Panc1 (cell line): ENCODE measurements at regions not wholly inside any gene's neighbourhood (a gene's known extent, or its start where the extent isn't known, plus 50 kb on each side); places are given as distances from the start of the nearest gene placed in this dataset.

ENCODE experiments used
- ATAC-seq: fragments of 200-7000 bp; cut with Tn5 transposase; 2 replicates; pipeline ENCODE4 v1.9.1; 2020; ENCODE audit warnings: mild to moderate bottlenecking, moderate library complexity
- BruUV-seq: library from RNA; stranded (reverse); fragments of 400-500 nt; replicated peaks from 2 replicates; lab custom pipeline; 2021; lab: Mats Ljungman, UMichigan
- CTCF ChIA-PET: fragments of 300-600 bp; sonication (Branson Sonifier 250); formaldehyde crosslinking; loops from one replicate; lab custom pipeline; 2022; ENCODE audit warnings: antibody characterized with exemption; lab: Charles Lee
- POLR2A ChIA-PET: fragments of 300-600 bp; sonication (Branson Sonifier 250); formaldehyde crosslinking; loops from one replicate; lab custom pipeline; 2022; ENCODE audit warnings: antibody characterized with exemption; lab: Charles Lee
- DNase-seq: peaks from one replicate; pipeline ENCODE4 v3.0.0-alpha.2; 2010; ENCODE audit warnings: low read depth, low spot score
- H3K27ac ChIP-seq: 2 replicates; pipeline ENCODE4 v1.5.1; 2011; ENCODE audit warnings: mild to moderate bottlenecking, low read length, inconsistent platforms
- H3K27me3 ChIP-seq: fragments of 200-500 bp; sonication (Bioruptor generic); 2 replicates; pipeline ENCODE4 v1.6.0; 2014; ENCODE audit warnings: low read length, inconsistent platforms; ENCODE audit not compliant: control insufficient read depth, insufficient read depth
- H3K36me3 ChIP-seq: fragments of 200-500 bp; sonication (Bioruptor generic); 2 replicates; pipeline ENCODE4 v1.5.1; 2014; ENCODE audit warnings: inconsistent platforms, mild to moderate bottlenecking, low read length, moderate library complexity; ENCODE audit not compliant: control insufficient read depth, insufficient read depth
- H3K4me1 ChIP-seq: 2 replicates; pipeline ENCODE4 v1.5.1; 2011; ENCODE audit warnings: inconsistent platforms, mild to moderate bottlenecking, low read length, moderate library complexity; ENCODE audit not compliant: control insufficient read depth, insufficient read depth
- H3K4me3 ChIP-seq, 2 experiments: 2 replicates each; pipeline ENCODE4 v1.5.1; 2011 to 2012; ENCODE audit warnings: low read depth in 2 of 2, low read length in 2 of 2, mild to moderate bottlenecking in 2 of 2, inconsistent platforms in 1 of 2, moderate library complexity in 1 of 2
- H3K9me3 ChIP-seq: fragments of 200-500 bp; sonication (Bioruptor generic); 2 replicates; pipeline ENCODE4 v1.5.1; 2014; ENCODE audit warnings: low read depth, mild to moderate bottlenecking, inconsistent platforms, low read length, moderate library complexity; ENCODE audit not compliant: control insufficient read depth, insufficient read depth
- POLR2AphosphoS5 ChIP-seq: IDR thresholded peaks from 2 replicates; pipeline ENCODE4 v1.6.1; 2012; ENCODE audit warnings: mild to moderate bottlenecking, low read depth, low read length, moderate library complexity
- SIN3A ChIP-seq: IDR thresholded peaks from 2 replicates; pipeline ENCODE4 v1.6.1; 2012; ENCODE audit warnings: low read depth, mild to moderate bottlenecking, low read length, moderate library complexity, borderline replicate concordance; ENCODE audit not compliant: insufficient read depth
- TCF7L2 ChIP-seq: IDR thresholded peaks from 2 replicates; pipeline ENCODE4 v1.6.1; 2011; ENCODE audit warnings: mild to moderate bottlenecking, low read depth, low read length, inconsistent platforms
- in situ Hi-C: cut with HindIII; loops from 2 replicates; pipeline ENCODE4 v1.10.0; 2016; ENCODE audit warnings: low sequenced_read_pairs, low pct_unique_long_range_greater_than_20kb
- intact Hi-C: fragments of 100-400 bp; cut with micrococcal nuclease; formaldehyde crosslinking; loops from one replicate; pipeline ENCODE4 v1.10.0; 2022; ENCODE audit not compliant: unreplicated experiment
- TF ChIP-seq, protein P1 (sequence below): fragments of 450-650 bp; IDR thresholded peaks from 2 replicates; pipeline ENCODE4 v1.5.1; 2017; ENCODE audit warnings: mild to moderate bottlenecking
- TF ChIP-seq, protein P2 (sequence below), 2 experiments: IDR thresholded peaks; 2 replicates each; pipeline ENCODE4 v1.6.1; 2011 to 2012; ENCODE audit warnings: low read depth in 2 of 2, control low read depth in 1 of 2, low read length in 1 of 2, mild to moderate bottlenecking in 1 of 2, moderate library complexity in 1 of 2; ENCODE audit not compliant: insufficient read depth in 1 of 2

DNA sequence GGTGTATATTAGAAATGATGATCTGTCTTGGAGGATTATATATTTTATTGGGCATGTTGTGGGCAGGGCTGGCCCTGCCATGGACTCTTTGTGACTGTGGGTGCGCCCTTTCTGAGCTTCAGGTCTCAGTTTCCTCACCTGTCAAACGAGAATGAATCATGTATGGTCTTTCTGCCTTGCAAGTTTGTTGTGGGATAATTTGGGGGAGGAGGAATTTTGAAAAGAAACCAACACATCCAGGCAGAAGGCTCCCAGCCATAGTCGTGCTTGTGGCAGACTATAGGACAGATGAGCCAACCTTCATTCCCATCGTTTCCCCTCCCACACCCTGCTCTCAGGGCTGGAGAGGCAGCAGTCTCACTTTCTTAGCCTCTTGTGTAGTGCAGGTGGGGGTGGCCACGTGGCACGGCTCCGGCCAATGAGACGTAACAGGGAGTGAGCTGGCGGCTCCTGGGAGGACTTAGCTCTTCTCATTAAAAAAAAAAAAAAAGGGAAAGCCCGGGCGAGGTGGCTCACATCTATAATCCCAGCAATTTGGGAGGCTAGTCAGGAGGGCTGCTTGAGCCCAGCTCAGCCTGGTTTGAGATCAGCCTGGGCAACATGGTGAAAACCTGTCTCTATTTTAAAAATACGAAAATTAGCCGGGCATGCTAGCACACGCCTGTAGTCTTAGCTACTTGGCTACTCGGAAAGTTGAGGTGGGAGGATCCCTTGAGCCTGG lies 63.1 kb downstream of the RHOB start:
- no peak overlapping the region for H3K27ac ChIP-seq
- intact Hi-C loops (no loop called here), in situ Hi-C loops (no loop called here)
- H3K27me3 ChIP-seq = no peaks in the 10 kb centered on the region
- no peaks in the 10 kb centered on the region for H3K4me1 ChIP-seq
- BruUV-seq = no TSS peak
- H3K9me3 ChIP-seq = no peaks in the 10 kb centered on the region
- DNase-seq (no peak), ATAC-seq (peak; percentile 29)
- CTCF ChIA-PET = interaction anchor here (0.6 kb wide), 1 partner anchor 126 kb away, joined by 6 read pairs; no protein-coding TSS in a partner anchor
- H3K36me3 ChIP-seq = no peaks in the 10 kb centered on the region
- TF ChIP-seq POLR2AphosphoS5 = no peak
- TF ChIP-seq, protein P1, sequence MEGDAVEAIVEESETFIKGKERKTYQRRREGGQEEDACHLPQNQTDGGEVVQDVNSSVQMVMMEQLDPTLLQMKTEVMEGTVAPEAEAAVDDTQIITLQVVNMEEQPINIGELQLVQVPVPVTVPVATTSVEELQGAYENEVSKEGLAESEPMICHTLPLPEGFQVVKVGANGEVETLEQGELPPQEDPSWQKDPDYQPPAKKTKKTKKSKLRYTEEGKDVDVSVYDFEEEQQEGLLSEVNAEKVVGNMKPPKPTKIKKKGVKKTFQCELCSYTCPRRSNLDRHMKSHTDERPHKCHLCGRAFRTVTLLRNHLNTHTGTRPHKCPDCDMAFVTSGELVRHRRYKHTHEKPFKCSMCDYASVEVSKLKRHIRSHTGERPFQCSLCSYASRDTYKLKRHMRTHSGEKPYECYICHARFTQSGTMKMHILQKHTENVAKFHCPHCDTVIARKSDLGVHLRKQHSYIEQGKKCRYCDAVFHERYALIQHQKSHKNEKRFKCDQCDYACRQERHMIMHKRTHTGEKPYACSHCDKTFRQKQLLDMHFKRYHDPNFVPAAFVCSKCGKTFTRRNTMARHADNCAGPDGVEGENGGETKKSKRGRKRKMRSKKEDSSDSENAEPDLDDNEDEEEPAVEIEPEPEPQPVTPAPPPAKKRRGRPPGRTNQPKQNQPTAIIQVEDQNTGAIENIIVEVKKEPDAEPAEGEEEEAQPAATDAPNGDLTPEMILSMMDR = no peak
- no peak for TF ChIP-seq TCF7L2
- no peak for TF ChIP-seq SIN3A
- TF ChIP-seq, protein P2, sequence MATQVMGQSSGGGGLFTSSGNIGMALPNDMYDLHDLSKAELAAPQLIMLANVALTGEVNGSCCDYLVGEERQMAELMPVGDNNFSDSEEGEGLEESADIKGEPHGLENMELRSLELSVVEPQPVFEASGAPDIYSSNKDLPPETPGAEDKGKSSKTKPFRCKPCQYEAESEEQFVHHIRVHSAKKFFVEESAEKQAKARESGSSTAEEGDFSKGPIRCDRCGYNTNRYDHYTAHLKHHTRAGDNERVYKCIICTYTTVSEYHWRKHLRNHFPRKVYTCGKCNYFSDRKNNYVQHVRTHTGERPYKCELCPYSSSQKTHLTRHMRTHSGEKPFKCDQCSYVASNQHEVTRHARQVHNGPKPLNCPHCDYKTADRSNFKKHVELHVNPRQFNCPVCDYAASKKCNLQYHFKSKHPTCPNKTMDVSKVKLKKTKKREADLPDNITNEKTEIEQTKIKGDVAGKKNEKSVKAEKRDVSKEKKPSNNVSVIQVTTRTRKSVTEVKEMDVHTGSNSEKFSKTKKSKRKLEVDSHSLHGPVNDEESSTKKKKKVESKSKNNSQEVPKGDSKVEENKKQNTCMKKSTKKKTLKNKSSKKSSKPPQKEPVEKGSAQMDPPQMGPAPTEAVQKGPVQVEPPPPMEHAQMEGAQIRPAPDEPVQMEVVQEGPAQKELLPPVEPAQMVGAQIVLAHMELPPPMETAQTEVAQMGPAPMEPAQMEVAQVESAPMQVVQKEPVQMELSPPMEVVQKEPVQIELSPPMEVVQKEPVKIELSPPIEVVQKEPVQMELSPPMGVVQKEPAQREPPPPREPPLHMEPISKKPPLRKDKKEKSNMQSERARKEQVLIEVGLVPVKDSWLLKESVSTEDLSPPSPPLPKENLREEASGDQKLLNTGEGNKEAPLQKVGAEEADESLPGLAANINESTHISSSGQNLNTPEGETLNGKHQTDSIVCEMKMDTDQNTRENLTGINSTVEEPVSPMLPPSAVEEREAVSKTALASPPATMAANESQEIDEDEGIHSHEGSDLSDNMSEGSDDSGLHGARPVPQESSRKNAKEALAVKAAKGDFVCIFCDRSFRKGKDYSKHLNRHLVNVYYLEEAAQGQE (IDR thresholded peaks at IDR 0.05; ENCODE audit: insufficient read depth in 1 of 2, low read depth in 2 of 2, low read length in 1 of 2) = no peak
- H3K4me3 ChIP-seq = no peak overlapping the region
- POLR2A ChIA-PET = no interaction called here

DNA sequence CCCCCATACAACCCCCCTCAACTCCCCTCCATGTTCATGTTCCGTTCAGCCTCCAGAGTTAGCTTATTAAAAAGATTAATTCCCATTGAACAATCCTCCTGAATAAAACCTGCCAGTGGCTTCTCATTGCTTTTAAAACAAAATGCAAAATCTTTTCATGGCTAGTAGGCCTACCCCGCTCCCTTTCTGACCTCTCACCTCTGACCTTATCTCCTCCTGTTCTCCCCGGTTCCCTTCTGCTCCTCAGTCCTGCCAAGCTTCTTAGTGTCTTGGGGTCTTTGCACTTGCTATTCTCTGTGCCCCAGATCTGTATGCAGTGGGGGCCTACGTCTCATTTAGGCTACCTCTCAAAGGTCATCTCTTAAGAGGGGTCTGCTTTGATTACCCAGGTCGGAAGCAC lies 64.3 kb downstream of the RHOB start:
- Histone ChIP-seq H3K9me3 (no peaks in the 10 kb centered on the region), H3K4me3 (no peak overlapping the region), H3K36me3 (no peaks in the 10 kb centered on the region), H3K27me3 (no peaks in the 10 kb centered on the region), H3K4me1 (no peaks in the 10 kb centered on the region), H3K27ac (no peak overlapping the region)
- ATAC-seq = no peak
- in situ Hi-C loops (no loop called here), intact Hi-C loops (no loop called here)
- ChIA-PET CTCF (no interaction called here), POLR2A (no interaction called here)
- DNase-seq = no peak
- BruUV-seq = no TSS peak
- TF ChIP-seq, protein P1 = no peak
- no peak for TF ChIP-seq POLR2AphosphoS5
- TF ChIP-seq, protein P2 (IDR thresholded peaks at IDR 0.05; ENCODE audit: insufficient read depth in 1 of 2, low read depth in 2 of 2, low read length in 1 of 2) = no peak
- no peak for TF ChIP-seq SIN3A
- no peak for TF ChIP-seq TCF7L2
